Adrenal gland (tissue), 5 donors: ENCODE measurements at regions not wholly inside any gene's neighbourhood (a gene's known extent, or its start where the extent isn't known, plus 50 kb on each side); places are given as distances from the start of the nearest gene placed in this dataset.

Experiments
- POLR2A ChIP-seq, 2 donors: fragments of 450-650 bp; IDR thresholded peaks; one replicate each; pipeline ENCODE4 v1.6.1; 2017; ENCODE audit warnings: antibody characterized with exemption in 2 of 2, mild to moderate bottlenecking in 2 of 2, moderate library complexity in 1 of 2
- TF ChIP-seq, protein P1 (sequence below), 6 experiments: fragments of 450-650 bp in 4 of 6; fragments of 200-600 bp in 2 of 6; sonication (generic) in 1 of 6; IDR thresholded peaks; 1 replicate in 5 of 6; 2 replicates in 1 of 6; pipeline versions ENCODE4 v1.5.1 to v1.8.0; 2016 to 2021; ENCODE audit warnings: antibody characterized with exemption in 6 of 6, mild to moderate bottlenecking in 2 of 6, moderate library complexity in 1 of 6
- donor health status: DM: no; HTN: no; CAD: no.

DNA sequence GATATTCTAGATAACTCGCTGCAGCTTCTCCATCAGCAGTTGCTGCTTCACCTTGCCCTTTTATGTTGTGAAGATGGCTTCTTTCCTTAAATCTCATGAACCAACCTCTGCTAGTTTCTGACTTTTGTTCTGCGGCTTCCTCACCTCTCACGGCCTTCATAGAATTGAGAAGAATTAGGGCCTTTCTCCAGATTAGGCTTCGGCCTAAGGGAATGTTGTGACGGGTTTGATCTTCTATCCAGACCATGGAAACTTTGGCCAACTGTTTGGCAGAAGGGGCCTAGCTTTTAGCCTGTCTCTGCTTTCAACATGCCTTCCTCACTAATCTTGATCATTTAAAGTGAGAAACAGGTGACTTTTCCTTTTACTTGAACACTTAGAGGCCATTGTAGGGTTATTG, 199.9 kb downstream of the CYP26B1 start:
- TF ChIP-seq, protein P1, sequence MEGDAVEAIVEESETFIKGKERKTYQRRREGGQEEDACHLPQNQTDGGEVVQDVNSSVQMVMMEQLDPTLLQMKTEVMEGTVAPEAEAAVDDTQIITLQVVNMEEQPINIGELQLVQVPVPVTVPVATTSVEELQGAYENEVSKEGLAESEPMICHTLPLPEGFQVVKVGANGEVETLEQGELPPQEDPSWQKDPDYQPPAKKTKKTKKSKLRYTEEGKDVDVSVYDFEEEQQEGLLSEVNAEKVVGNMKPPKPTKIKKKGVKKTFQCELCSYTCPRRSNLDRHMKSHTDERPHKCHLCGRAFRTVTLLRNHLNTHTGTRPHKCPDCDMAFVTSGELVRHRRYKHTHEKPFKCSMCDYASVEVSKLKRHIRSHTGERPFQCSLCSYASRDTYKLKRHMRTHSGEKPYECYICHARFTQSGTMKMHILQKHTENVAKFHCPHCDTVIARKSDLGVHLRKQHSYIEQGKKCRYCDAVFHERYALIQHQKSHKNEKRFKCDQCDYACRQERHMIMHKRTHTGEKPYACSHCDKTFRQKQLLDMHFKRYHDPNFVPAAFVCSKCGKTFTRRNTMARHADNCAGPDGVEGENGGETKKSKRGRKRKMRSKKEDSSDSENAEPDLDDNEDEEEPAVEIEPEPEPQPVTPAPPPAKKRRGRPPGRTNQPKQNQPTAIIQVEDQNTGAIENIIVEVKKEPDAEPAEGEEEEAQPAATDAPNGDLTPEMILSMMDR (IDR thresholded peaks at IDR 0.05) = no peak
- no peak for TF ChIP-seq POLR2A (IDR thresholded peaks at IDR 0.05)
